HG02763 (cell line): ENCODE measurements at regions not wholly inside any gene's neighbourhood (a gene's known extent, or its start where the extent isn't known, plus 50 kb on each side); places are given as distances from the start of the nearest gene placed in this dataset.
"Not testable (repeated sequence)": the region's sequence is repeated elsewhere in the genome, so short reads cannot be mapped to it uniquely, and the experiment has no call there.

Source experiments
- ATAC-seq: cut with Tn5 transposase; IDR thresholded peaks from one replicate; pipeline ENCODE4 v1.9.1; 2021; ENCODE audit warnings: mild to moderate bottlenecking, moderate library complexity; ENCODE audit not compliant: unreplicated experiment

DNA sequence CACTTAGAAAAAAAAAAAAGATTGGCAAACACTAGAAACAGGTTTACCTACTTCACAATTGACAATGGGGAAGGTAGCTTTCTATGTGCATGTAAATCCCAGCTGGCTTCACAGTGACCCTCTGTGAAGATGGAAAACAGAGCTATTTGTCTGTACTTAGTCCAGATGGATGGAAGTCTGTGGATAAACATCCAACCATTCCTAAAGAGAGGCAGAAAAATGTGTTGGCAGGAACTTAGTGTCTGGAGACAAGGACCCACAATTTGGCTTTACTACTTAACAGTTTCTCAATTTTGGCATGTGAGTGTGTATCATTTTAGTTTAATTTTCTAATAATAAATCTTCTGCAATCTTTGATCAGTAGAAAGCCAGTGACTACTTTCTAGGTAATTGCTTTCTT lies 154.4 kb downstream of the RAD51AP2 start:
- no peak for ATAC-seq

DNA sequence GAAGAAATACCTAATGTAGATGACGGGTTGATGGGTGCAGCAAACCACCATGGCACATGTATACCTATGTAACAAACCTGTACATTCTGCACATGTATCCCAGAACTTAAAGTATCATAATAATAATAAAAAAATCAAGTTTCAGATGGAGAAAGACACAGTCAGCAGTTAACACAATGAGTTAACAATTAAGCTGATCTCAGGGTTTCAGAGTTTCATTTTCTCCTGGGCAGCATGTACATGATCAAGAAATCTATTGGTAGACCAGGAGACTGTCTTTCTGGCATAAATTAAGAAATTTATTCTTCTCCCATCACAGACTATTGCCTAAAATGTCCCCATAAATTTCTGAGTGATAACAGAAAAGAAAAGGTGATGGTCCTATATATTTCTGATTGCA lies 155.3 kb downstream of the RAD51AP2 start:
- no peak for ATAC-seq

- ATAC-seq, result peak; percentile 91
Observed at GRCh38 chr2:17355608-17356329, 162.5 kb downstream of the RAD51AP2 start.

- ATAC-seq, result no peak
Observed at GRCh38 chr2:17353263-17353662, 165.0 kb downstream of the RAD51AP2 start.

DNA sequence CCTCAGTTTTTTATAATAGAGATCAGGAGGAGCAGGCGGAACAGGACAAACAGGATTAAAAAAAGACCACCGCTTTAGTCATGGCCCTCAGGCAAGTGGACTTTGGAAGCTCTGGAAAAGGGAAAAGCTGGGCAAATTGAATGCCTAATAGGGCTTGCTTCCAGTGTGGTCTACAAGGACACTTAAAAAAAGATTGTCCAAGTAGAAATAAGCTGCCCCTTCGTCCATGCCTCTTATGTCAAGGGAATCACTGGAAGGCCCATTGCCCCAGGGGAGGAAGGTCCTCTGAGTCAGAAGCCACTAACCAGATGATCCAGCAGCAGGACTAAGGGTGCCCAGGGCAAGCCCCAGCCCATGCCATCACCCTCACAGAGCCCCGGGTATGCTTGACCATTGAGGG lies 175.5 kb downstream of the RAD51AP2 start:
- not testable (repeated sequence) for ATAC-seq

DNA sequence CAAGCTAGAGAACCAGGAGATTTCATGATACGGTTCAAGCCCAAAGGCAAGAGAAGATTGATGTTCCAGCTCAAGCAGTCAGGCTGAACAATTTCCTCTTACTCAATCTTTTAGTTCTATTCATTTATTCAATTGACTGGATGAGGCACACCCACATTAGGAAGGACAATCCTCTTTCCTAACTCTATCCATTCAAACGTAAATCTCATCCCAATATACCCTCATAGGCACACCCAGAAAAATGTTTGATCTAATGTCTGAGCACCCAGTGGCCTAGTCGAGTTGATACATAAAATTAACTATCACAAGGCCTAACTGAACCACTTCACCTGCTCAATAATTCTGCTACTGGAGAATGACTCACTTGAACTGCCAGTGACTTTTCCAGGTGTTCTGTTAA lies 180.7 kb downstream of the RAD51AP2 start:
- no peak for ATAC-seq

DNA sequence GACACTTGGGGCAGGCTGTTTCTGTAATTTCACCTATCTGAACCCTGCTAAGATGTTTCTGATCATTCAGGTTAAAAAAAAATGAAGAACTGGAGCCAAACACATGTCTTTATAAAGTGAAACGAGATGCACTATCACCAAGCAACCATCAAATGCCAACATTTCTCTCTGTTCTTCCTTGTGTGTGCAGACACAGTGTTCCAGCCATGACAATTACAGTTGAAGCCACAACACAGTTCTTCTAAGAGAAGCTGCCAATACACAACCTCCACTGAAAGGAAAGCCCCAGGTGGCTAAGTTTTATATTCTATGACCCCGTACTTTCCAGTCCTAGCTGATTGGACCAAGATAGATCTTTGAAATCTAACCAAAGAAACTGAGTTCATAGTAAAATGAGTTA lies 181.8 kb downstream of the RAD51AP2 start:
- no peak for ATAC-seq

DNA sequence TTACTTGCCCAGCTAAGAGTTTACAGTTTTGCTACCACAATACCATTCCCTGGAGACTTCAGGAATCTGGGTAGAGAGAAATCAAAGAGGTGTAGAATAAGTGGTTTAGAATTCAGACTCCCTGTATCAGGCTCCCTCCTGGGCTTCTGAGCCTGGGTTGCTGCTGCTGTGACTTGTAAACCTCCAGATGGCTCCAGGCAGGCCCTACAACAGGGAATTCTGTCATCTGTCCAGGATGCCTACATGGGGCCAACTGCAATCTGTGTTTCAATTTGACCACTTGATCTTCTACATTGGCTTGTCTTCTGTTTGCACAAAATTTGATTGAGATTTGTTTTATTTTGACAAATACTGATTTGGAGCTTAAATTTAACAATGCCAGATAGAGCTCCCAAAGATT lies 183.9 kb downstream of the RAD51AP2 start:
- no peak for ATAC-seq

DNA sequence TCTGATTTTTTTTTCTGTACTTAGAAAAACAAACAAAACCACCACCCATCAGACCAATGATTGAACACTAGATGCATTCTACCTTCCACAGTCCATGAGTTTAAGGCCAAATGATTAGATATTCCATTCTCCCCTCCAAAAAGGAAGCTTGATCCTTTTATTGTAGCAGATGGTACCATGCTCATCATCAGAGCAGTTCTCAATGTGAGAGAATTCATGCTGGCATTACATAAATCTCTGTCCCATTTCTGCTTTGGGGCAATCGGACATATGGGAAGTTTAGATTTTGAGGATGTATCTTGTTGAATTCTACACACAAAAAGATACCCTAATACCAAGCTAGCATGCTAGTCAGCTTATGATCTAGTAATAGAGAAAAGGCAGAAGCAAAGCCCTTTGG lies 186.6 kb downstream of the RAD51AP2 start:
- ATAC-seq, result no peak

- no peak for ATAC-seq
Observed at GRCh38 chr2:17328161-17328560, 190.1 kb downstream of the RAD51AP2 start.

DNA sequence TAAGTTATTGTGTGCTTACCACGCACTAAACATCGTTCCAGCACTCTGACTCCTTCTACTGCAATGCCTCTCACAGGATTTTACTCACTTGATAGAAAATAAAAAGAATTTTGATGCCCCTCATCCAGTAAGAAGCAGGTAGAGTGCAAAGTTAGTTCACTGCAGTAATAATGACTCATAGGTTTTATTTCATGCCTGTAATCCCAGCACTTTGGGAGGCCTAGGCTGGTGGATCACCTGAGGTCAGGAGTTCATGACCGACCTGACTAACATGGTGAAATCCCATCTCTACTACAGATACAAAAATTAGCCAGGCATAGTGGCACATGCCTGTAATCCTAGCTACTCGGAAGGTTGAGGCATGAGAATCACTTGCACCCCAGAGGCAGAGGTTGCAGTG lies 190.6 kb downstream of the RAD51AP2 start:
- ATAC-seq, result no peak

DNA sequence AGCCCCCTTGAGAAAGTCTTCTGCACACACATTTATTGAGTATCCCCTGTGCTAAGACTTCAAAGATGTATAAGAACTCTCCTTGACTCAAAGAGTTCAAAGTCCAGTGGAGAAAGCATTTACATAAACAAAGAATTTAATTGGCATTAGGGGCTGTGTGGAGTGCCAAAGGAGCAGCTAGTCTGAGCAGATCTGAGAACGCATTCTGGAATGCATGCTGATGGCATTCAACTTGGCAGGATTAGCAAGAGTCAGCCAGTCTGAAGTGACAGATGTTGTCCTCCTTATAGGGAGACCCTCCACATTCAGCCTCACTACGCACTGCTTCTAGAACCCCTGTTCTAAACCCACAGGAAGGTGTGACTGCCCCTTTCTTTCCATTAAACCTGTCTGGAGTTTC lies 191.5 kb downstream of the RAD51AP2 start:
- ATAC-seq, result no peak

GRCh38 chr2:17323697-17324096 lies 194.5 kb downstream of the RAD51AP2 start:
- ATAC-seq, result no peak

DNA sequence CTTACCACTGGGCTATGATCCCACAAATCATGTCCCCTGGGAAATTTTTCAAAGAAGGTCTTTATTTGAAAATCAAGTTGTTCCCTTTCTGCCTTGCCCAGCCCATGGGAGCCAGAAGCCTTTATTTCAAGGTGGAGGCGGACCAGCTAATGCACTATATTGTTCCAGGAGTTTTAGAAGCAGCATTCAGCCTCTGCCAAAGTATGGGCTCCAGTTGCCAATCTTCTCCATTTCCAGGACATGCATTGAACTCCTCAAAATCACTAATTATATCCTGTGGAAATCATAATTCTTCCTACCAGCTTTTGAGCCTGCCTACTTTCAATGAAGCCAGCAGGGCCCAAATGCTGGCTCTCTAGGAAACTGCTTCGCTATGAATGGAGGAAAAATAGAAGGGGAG lies 195.8 kb downstream of the RAD51AP2 start:
- no peak for ATAC-seq

DNA sequence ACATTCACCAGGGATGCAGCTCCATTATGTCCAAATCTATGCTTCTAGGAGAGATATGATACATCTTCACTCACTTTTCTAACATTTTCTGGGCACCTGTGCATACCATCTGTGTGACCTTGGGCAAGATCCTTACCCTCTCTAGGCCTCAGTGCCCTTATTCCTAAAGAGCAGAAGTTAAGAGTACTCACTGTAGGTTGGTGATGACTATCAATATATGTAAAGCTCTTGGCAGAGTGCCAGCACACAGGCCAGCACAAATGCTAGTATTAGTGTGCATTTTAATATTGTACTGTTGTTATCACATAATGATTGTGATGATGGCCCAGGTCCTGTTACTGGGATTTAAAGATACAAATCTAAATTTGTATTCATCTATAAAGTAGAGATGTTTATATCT lies 199.2 kb downstream of the RAD51AP2 start:
- ATAC-seq, result no peak

- no peak for ATAC-seq
Observed at GRCh38 chr2:17318013-17318412, 200.2 kb downstream of the RAD51AP2 start.

- ATAC-seq, result no peak
Observed at GRCh38 chr2:17317439-17317976, 200.7 kb downstream of the RAD51AP2 start.

DNA sequence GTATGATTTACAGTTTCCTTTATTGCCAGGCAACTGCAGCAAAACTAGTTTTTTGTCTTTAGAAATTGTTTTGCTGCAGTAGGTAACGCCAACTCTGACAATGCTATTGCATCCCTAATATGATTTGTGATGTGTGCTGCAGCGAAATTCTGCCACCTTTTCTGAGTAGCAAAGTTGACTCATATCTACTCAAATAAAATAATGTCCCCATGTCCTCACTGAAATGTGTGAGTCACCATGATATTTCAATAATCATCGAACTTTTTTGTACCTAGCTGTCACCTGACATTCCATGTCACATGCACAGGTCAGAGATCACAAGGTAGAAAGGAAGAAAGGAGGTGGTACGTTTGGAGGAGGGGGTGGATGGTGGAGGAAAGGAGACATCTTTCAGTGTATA lies 205.0 kb downstream of the RAD51AP2 start:
- no peak for ATAC-seq

GRCh38 chr2:17311771-17312511 lies 206.3 kb downstream of the RAD51AP2 start:
- no peak for ATAC-seq

- ATAC-seq, result no peak
Observed at GRCh38 chr2:17311106-17311619, 207.1 kb downstream of the RAD51AP2 start.

DNA sequence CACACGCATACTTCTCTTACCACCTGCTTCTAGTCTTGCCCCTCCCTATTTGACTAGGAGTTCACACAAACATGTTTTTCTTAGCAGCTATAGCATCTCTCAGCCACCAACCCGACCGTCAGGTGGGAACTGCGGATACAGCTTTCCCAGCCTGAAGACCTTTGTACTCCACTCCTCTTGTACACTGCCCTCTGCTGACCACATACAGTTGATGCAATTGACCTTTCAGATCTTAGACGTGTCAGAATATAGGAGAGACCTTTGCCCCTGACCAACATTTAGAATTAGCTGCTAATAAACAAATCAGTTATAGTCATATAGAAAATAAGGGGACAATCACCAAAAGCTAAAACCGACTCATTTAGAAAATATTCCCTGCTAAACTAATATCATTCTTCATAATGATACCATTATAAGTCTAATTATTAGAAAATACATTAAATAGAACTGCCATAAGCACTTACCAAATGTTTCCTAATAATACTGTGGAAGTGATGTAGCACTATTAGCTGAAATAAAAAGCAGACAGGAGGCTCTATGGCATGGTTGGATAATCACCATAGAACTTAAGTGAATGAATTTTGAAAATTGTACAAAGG lies 208.4 kb downstream of the RAD51AP2 start:
- ATAC-seq, result peak; percentile 89

DNA sequence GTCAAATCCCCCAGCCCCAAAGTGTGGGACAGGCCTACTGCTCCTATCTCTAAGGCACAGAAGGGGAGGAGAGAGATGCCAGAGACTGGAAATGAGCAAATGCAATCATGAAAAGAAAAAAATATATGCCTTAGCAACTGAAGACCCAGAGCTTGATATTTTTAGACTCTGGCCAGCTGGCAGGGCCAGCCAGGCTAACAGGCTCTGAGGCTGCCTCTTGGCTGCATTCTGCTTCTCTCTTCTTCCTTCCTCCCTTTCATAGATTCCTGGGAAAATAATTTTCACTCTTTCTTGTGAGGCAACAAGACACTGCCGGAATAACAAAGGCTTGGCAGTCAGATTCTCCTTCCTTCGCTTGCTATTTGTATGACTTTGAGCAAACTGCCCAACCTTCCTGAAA lies 209.1 kb downstream of the RAD51AP2 start:
- ATAC-seq, result no peak
